ENCODE measurements at regions not wholly inside any gene's neighbourhood (a gene's known extent, or its start where the extent isn't known, plus 50 kb on each side); places are given as distances from the start of the nearest gene placed in this dataset.

DNA sequence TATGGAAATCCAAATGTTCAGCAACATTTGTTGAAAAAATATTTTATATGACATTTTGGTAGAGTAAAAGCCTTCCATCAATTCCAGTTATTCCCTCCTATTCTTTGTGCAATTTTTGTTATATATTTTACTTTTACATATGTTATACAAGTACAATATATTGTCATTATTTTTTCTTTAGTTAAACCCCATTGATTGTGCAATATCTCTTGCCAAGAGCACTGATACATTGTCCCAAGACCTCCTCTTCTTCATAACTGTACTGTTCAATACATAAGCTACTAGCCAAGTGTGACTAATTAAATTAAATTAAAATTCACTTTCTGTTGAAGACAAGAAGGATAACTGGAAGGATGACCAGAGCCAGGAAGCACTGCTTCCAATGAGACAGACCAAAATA lies 527.5 kb downstream of the TMA16 start:
- Mint-ChIP-seq H3K4me3 (no peak overlapping the region), H3K9me3 (peaks cover 11% of the 10 kb centered on the region), H3K4me1 (no peaks in the 10 kb centered on the region), H3K36me3 (ENCODE audit: low read depth) (no peaks in the 10 kb centered on the region), H3K27ac (no peak overlapping the region), H3K27me3 (ENCODE audit: insufficient read depth) (no peaks in the 10 kb centered on the region)
- H3K9me3 ChIP-seq (ENCODE audit: control insufficient read depth, low read length): peaks cover 14% of the 10 kb centered on the region
- H3K36me3 ChIP-seq (ENCODE audit: control insufficient read depth, insufficient read depth, low read length): no peaks in the 10 kb centered on the region
- no peak overlapping the region for H3K4me3 ChIP-seq (ENCODE audit: low read length)
- H3K27me3 ChIP-seq (ENCODE audit: control insufficient read depth, insufficient read depth, low read length, poor library complexity, severe bottlenecking): no peaks in the 10 kb centered on the region
- TF ChIP-seq, protein P1, sequence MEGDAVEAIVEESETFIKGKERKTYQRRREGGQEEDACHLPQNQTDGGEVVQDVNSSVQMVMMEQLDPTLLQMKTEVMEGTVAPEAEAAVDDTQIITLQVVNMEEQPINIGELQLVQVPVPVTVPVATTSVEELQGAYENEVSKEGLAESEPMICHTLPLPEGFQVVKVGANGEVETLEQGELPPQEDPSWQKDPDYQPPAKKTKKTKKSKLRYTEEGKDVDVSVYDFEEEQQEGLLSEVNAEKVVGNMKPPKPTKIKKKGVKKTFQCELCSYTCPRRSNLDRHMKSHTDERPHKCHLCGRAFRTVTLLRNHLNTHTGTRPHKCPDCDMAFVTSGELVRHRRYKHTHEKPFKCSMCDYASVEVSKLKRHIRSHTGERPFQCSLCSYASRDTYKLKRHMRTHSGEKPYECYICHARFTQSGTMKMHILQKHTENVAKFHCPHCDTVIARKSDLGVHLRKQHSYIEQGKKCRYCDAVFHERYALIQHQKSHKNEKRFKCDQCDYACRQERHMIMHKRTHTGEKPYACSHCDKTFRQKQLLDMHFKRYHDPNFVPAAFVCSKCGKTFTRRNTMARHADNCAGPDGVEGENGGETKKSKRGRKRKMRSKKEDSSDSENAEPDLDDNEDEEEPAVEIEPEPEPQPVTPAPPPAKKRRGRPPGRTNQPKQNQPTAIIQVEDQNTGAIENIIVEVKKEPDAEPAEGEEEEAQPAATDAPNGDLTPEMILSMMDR (conservative IDR thresholded peaks at IDR 0.05): no peak
- no peak overlapping the region for H3K27ac ChIP-seq (ENCODE audit: low read depth, low read length)
- H3K9ac ChIP-seq (ENCODE audit: extremely low read depth, low read length, poor library complexity, severe bottlenecking): no peak overlapping the region
- DNase-seq: no peak
- no peaks in the 10 kb centered on the region for H3K4me1 ChIP-seq (ENCODE audit: control insufficient read depth, insufficient read depth, low read length)

DNA sequence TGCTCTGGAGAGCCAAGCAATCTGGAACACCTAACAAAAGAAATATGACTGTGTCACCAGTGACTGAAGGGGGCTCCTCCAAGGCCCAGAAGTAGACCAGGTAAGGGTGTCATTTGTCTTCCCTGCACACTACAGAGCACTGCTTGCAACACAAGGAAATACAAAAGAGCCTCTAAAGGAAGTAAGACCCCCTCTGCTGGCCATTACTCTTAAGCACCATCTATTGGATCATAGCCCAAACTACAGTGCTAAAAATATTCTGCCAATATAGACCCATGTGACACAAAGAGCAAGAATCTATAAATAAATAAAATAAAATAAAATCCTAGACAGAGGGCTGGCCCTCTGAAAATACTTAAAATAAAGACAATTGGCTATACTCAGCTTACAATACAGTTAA lies 528.7 kb downstream of the TMA16 start:
- no peaks in the 10 kb centered on the region for H3K36me3 Mint-ChIP-seq (ENCODE audit: low read depth)
- Histone ChIP-seq H3K27me3 (ENCODE audit: control insufficient read depth, insufficient read depth, low read length, poor library complexity, severe bottlenecking) (no peaks in the 10 kb centered on the region), H3K4me1 (ENCODE audit: control insufficient read depth, insufficient read depth, low read length) (no peaks in the 10 kb centered on the region), H3K36me3 (ENCODE audit: control insufficient read depth, insufficient read depth, low read length) (no peaks in the 10 kb centered on the region), H3K9me3 (ENCODE audit: control insufficient read depth, low read length) (peaks cover 14% of the 10 kb centered on the region), H3K4me3 (ENCODE audit: low read length) (no peak overlapping the region), H3K27ac (ENCODE audit: low read depth, low read length) (no peak overlapping the region), H3K9ac (ENCODE audit: extremely low read depth, low read length, poor library complexity, severe bottlenecking) (no peak overlapping the region)
- peaks cover 11% of the 10 kb centered on the region for H3K9me3 Mint-ChIP-seq
- TF ChIP-seq, protein P1 (conservative IDR thresholded peaks at IDR 0.05): peak; percentile 73
- no peak for DNase-seq
- H3K4me1 Mint-ChIP-seq: no peaks in the 10 kb centered on the region
- no peak overlapping the region for H3K27ac Mint-ChIP-seq
- H3K4me3 Mint-ChIP-seq: no peak overlapping the region
- no peaks in the 10 kb centered on the region for H3K27me3 Mint-ChIP-seq (ENCODE audit: insufficient read depth)

DNA sequence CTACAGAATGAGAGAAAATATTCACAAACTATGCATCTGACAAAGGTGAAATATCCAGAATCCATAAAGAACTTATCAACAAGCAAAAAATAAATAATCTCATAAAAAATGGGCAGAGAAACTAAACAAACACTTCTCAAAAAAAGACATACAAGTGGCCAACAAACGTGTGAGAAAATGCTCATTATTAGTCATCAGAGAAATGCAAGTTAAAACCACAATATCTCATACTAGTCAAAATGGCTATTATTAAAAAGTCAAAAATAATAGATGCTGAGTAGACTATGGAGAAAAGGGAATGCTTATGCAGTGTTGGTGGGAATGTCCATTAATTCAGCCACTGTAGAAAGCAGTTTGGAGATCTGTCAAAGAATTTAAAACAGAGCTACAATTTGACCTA lies 533.3 kb downstream of the TMA16 start:
- no peaks in the 10 kb centered on the region for H3K4me1 ChIP-seq (ENCODE audit: control insufficient read depth, insufficient read depth, low read length)
- WGBS, 2 experiments (ENCODE audit: insufficient coverage in 1 of 2, insufficient read length in 1 of 2): 78% methylated on average over 1 of the region's 1 CpG; no CpG with 5 or more reads in 1 of the 2 experiments

More for the DNA sequence above, 533.3 kb downstream of the TMA16 start:
- H3K9ac ChIP-seq (ENCODE audit: extremely low read depth, low read length, poor library complexity, severe bottlenecking): no peak overlapping the region
- TF ChIP-seq, protein P1 (conservative IDR thresholded peaks at IDR 0.05): no peak
- no peak overlapping the region for H3K27ac ChIP-seq (ENCODE audit: low read depth, low read length)
- no peaks in the 10 kb centered on the region for H3K27me3 ChIP-seq (ENCODE audit: control insufficient read depth, insufficient read depth, low read length, poor library complexity, severe bottlenecking)
- no peak overlapping the region for H3K4me3 ChIP-seq (ENCODE audit: low read length)
- no peak for DNase-seq
- Mint-ChIP-seq H3K36me3 (ENCODE audit: low read depth) (no peaks in the 10 kb centered on the region), H3K4me1 (no peaks in the 10 kb centered on the region), H3K4me3 (no peak overlapping the region), H3K27ac (no peak overlapping the region), H3K9me3 (peaks cover 11% of the 10 kb centered on the region), H3K27me3 (ENCODE audit: insufficient read depth) (no peaks in the 10 kb centered on the region)
- H3K9me3 ChIP-seq (ENCODE audit: control insufficient read depth, low read length): peaks cover 14% of the 10 kb centered on the region
- H3K36me3 ChIP-seq (ENCODE audit: control insufficient read depth, insufficient read depth, low read length): no peaks in the 10 kb centered on the region
